Ramos (cell line): ENCODE measurements at regions not wholly inside any gene's neighbourhood (a gene's known extent, or its start where the extent isn't known, plus 50 kb on each side); places are given as distances from the start of the nearest gene placed in this dataset.

ENCODE experiments used
- in situ Hi-C: fragments of 300-500 bp; cut with MboI; formaldehyde crosslinking; loops from one replicate; pipeline ENCODE4 v1.14.3; 2022; ENCODE audit warnings: low sequenced_read_pairs; ENCODE audit not compliant: unreplicated experiment

DNA sequence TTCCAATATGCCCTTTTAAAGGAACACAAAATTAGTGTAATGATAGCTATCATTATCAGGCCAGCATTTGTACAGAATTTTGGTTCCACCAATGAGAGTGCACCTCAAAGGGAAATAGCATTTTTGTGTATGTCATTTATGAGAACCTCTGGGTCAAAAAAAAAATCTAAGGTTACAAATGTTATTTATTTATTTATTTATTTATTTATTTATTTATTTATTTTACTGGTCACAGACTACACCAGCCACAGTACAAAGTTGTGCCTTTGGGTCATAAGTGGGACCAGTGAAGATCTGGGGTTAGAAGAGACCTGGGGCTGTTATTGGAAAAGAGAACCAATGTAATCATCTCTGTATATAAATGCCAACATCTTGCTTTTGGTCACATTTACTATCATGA lies 523.9 kb downstream of the CETN3 start:
- in situ Hi-C loops = no loop called here

DNA sequence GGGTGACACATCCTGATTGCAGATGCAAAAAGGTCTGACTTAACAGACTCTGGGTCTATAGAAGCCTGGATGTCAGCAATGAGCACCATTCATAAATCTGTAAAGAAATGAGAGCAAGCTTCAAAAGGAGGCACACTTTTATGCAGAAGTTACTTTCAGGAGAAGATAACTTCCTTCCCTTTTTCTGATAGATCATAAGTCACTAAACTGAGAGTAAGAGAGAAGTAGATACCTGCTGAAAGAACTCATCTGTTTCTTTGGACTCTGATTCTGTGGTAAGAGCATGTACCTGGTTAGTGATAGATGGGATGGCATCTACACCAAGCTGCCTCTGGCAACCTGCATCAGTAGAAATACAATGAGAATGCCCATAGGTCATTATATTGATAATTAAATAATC lies 525.6 kb downstream of the CETN3 start:
- in situ Hi-C loops = no loop called here

DNA sequence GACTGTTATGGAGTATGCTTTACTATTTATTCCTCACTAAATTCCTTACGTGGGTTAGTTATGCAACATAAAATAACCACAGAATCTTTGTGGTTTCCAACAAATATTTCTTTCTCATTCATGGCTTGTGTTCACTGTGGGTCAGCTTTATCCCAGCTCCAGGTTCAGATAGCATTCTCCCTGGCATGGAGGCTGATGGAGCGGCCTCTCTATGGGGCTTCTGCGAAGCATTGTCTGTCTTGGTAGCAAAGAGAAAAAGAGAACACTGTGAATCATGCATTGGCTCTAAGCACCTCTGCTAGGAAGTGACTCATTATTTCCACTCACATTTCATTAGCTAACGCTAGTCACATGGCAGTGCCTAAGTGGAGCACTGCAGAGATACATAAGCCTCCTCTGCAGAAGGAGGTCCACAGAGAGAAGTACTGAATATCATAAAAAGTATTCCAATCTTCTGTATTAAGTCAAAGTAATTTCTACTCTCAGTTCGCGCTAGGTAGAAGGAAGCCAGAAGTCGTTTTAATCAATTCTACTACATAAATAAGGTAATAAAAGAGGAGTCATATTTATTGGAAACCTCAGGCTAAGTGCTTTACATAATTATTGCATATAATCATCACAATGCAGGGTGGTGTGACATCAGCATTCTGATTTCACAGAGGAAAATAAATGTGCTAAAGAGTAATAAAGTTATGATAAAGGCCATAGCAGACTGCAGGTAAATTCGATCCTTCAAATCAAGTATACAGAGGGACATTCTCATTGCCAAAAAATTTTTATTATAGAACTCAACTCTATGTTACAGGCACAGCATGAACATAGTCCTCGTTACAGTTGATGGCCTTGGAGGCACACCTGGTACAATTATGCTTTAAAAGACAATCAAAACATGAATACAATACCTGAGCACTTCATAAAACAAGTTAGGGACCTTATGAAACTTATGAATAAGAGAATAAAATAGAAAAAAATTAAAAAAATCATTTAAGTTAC lies 531.1 kb downstream of the CETN3 start:
- in situ Hi-C loops = no loop called here

- in situ Hi-C loops = no loop called here
Observed at GRCh38 chr5:89871906-89872305, 537.6 kb downstream of the CETN3 start.

DNA sequence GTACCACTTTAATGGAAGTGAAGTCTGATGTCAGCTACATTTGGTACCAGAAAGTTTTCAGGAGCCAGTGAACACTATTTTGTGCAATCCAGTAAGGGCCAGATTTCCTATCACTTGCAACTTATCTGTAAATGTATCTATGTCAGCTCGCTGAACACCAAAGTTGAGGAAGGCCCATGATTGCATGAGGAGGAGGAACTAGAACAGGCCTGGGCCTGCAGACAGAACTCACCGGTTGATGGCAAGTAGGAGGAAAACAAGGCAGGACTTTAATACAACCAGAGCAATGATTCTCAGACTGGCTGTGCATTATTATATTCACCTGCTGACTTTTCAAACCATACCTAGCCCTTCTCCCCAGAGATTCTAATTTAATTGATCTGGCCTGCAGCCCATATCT lies 540.2 kb downstream of the CETN3 start:
- in situ Hi-C loops = no loop called here

GRCh38 chr5:89866410-89866809 lies 543.1 kb downstream of the CETN3 start:
- in situ Hi-C loops = no loop called here

- in situ Hi-C loops = no loop called here
Observed at GRCh38 chr5:89864941-89865340, 544.6 kb downstream of the CETN3 start.

- in situ Hi-C loops = no loop called here
Observed at GRCh38 chr5:89857790-89858189, 551.8 kb downstream of the CETN3 start.

GRCh38 chr5:89855417-89855816 lies 554.1 kb downstream of the CETN3 start:
- in situ Hi-C loops = no loop called here

- in situ Hi-C loops = no loop called here
Observed at GRCh38 chr5:89851911-89852310, 557.6 kb downstream of the CETN3 start.

DNA sequence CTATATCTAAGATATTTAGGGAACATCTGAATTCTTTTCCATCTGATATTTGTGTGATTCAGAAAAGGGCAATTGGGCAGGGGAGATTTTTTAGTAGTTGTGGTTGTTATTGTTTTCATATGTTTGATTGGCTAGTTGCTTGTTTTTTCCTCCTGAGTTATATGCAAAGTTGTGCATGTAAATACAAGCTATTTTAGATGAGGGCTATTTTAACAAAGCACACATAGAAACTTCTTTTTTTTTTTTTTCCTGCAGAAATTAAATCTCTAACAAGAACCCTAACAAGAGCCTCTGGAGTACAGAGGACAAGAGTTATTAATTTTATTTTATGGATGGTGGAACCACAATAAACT lies 559.1 kb downstream of the CETN3 start:
- in situ Hi-C loops = no loop called here

- in situ Hi-C loops = no loop called here
Observed at GRCh38 chr5:89849830-89850512, 559.6 kb downstream of the CETN3 start.

DNA sequence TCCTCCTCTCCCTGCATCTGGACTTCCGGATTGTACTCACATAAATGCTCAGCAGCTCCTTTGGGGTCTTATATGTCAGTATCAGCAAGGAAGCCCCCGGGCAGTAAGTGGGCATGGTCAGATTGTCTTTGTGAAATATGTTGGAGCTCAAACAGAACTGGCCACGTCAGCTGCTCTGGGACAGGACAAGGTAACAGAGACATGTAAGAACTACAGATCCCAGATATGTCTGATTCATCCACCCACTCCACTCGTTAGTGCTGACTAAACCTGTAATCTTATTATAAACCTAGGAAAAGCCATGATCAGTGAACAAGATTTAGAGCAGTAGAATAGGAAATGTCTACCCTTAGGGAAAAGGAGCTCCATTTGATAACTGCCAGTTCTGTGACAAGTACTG lies 561.8 kb downstream of the CETN3 start:
- in situ Hi-C loops = no loop called here

GRCh38 chr5:89844548-89844947 lies 565.0 kb downstream of the CETN3 start:
- in situ Hi-C loops = no loop called here

- in situ Hi-C loops = no loop called here
Observed at GRCh38 chr5:89842531-89842930, 567.0 kb downstream of the CETN3 start.

GRCh38 chr5:89840906-89841305 lies 568.6 kb downstream of the CETN3 start:
- in situ Hi-C loops = no loop called here

DNA sequence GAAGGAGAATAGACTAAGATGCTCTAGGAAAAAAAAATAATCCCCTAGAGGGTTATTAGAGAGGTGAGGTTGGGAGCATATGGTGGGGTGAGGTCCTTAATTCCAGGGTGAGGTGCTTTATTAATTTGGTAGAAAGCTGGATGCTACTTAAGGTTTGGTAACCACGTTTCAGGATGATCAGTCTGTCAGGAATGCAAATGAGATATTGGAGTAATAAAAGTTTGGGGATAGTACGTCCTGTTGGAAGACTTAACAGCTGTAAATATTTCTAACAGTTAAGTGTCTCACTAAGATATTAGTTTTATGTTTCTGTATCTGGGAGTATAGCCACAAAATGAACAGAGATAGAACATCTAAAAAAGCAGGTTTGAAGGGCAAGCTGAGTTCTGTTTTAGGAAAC lies 578.9 kb downstream of the CETN3 start:
- in situ Hi-C loops = no loop called here

DNA sequence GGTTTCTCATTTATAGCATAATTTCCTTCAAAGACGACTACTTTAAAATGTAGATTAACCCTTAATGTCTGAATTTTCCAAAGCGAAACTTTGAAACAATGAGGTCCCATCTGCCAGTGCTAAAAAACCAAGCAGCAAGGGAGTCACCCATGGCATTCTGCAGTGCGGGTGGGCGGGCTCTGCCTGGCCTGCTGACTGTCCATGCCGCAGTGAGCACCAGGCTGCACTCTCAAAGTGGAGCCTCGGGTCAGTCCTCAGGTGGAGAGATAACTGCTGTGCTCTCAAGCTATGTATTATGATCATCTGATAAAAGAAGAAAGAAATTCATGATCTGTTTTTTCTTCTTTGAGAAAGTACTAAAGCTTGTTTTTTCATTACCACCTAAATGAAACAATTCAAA lies 581.6 kb downstream of the CETN3 start:
- in situ Hi-C loops = no loop called here

- in situ Hi-C loops = no loop called here
Observed at GRCh38 chr5:89827359-89827758, 582.2 kb downstream of the CETN3 start.

- in situ Hi-C loops = no loop called here
Observed at GRCh38 chr5:89826938-89827337, 582.6 kb downstream of the CETN3 start.

DNA sequence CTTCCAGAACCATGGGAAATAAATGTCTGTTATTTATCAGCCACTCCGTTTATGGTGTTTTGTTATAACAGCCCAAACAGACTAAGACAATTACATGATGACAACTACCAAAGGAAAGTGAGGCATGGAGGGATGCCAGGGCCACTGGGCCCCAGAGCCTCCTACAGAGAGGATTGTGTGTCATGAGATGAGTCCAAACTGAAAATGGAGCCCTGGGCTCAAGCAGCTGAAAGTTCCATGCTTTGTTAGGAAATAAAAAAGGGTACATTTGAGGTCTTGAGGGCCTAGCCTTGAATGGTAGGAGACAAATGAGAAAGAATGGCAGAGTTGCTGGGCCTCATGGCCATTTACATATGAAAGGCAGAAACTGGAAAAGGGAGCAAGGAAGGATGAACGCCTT lies 586.5 kb downstream of the CETN3 start:
- in situ Hi-C loops = no loop called here

DNA sequence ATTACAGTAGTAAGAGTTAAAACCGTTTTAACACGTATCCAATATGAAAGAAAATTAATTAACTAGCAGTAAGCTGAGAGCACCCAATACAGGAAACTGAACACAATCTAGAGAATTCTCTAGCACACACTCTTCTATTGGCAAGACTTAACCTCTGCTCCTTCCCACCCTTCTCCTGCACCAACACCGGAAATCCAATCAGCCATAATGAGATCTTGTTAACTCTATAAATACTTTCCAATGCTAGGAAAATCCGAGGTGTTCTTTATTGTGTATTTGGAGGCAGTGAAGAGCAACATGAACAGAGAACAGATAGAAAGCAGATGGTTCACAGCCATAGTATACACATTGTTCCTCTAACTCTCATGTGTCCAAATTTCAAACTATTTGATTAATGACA lies 591.7 kb downstream of the CETN3 start:
- in situ Hi-C loops = no loop called here
